Hypothalamus (tissue), 51 donors: ENCODE measurements at regions not wholly inside any gene's neighbourhood (a gene's known extent, or its start where the extent isn't known, plus 50 kb on each side); places are given as distances from the start of the nearest gene placed in this dataset.

Source experiments
- DNase-seq, 51 donors: peaks; one replicate each; lab custom pipeline; 2025; lab: John Stamatoyannopoulos, UW

GRCh38 chr17:37796076-37796475, 51.2 kb upstream of the HNF1B start:
- DNase-seq: no peak
